Keratinocyte (primary cell): ENCODE measurements at regions not wholly inside any gene's neighbourhood (a gene's known extent, or its start where the extent isn't known, plus 50 kb on each side); places are given as distances from the start of the nearest gene placed in this dataset.
"Not testable (repeated sequence)": the region's sequence is repeated elsewhere in the genome, so short reads cannot be mapped to it uniquely, and the experiment has no call there.

Experiments
- DNase-seq: peaks from one replicate; pipeline ENCODE4 v3.0.0-alpha.2; 2011; ENCODE audit warnings: low read depth, missing footprints, low spot score
- FAIRE-seq: peaks from 2 replicates; lab custom pipeline; 2011; peaks lifted over from hg19 to GRCh38; lab: Jason Lieb, UNC
- H2AFZ ChIP-seq: 2 replicates; pipeline ENCODE4 v1.6.0; 2012; ENCODE audit warnings: low read length, control low read depth, inconsistent platforms; ENCODE audit not compliant: control insufficient read depth
- H3K27ac ChIP-seq: 2 replicates; pipeline ENCODE4 v1.5.1; 2011; ENCODE audit warnings: low read length; ENCODE audit not compliant: control insufficient read depth, insufficient read depth
- H3K27me3 ChIP-seq: 3 replicates; pipeline ENCODE4 v1.6.0; 2011; ENCODE audit warnings: low read length; ENCODE audit not compliant: control insufficient read depth, insufficient read depth; ENCODE audit errors: extremely low read depth
- H3K36me3 ChIP-seq, 2 experiments: 2 replicates in 1 of 2; 3 replicates in 1 of 2; pipeline ENCODE4 v1.5.1; 2011; ENCODE audit warnings: low read length in 2 of 2, mild to moderate bottlenecking in 1 of 2; ENCODE audit not compliant: control insufficient read depth in 2 of 2, insufficient read depth in 2 of 2; ENCODE audit errors: extremely low read depth in 1 of 2
- H3K4me1 ChIP-seq: 3 replicates; pipeline ENCODE4 v1.5.1; 2011; ENCODE audit warnings: low read length; ENCODE audit not compliant: control insufficient read depth, insufficient read depth; ENCODE audit errors: extremely low read depth
- H3K4me2 ChIP-seq: 3 replicates; pipeline ENCODE4 v1.6.0; 2011; ENCODE audit warnings: low read depth, low read length; ENCODE audit not compliant: control insufficient read depth, insufficient read depth; ENCODE audit errors: extremely low read depth
- H3K4me3 ChIP-seq, 3 experiments: fragments of 200-600 bp in 1 of 3; sonication (generic) in 1 of 3; 2 replicates in 2 of 3; 3 replicates in 1 of 3; pipeline ENCODE4 v1.5.1; 2011 to 2016; ENCODE audit warnings: low read length in 3 of 3, mild to moderate bottlenecking in 3 of 3, control low read depth in 2 of 3, inconsistent platforms in 1 of 3, low read depth in 1 of 3, mixed read lengths in 1 of 3, mixed run types in 1 of 3, moderate library complexity in 1 of 3; ENCODE audit not compliant: control insufficient read depth in 2 of 3, insufficient read depth in 2 of 3; ENCODE audit errors: extremely low read depth in 1 of 3
- H3K79me2 ChIP-seq: 2 replicates; pipeline ENCODE4 v1.6.0; 2012; ENCODE audit warnings: low read length; ENCODE audit not compliant: control insufficient read depth, insufficient read depth
- H3K9ac ChIP-seq: 3 replicates; pipeline ENCODE4 v1.6.0; 2011; ENCODE audit warnings: low read length; ENCODE audit not compliant: control insufficient read depth, insufficient read depth; ENCODE audit errors: extremely low read depth
- H3K9me1 ChIP-seq: 3 replicates; pipeline ENCODE4 v1.6.0; 2011; ENCODE audit warnings: low read length; ENCODE audit not compliant: control insufficient read depth, insufficient read depth; ENCODE audit errors: extremely low read depth
- H3K9me3 ChIP-seq: 2 replicates; pipeline ENCODE4 v1.5.1; 2012; ENCODE audit warnings: low read depth, low read length; ENCODE audit not compliant: control insufficient read depth
- H4K20me1 ChIP-seq: 3 replicates; pipeline ENCODE4 v1.6.0; 2011; ENCODE audit warnings: low read length; ENCODE audit not compliant: control insufficient read depth, insufficient read depth; ENCODE audit errors: extremely low read depth
- dilution Hi-C: fragments of 300-500 bp; cut with MboI; formaldehyde crosslinking; loops from one replicate; pipeline ENCODE4 v1.7.0; 2020; ENCODE audit warnings: low sequenced_read_pairs; ENCODE audit not compliant: extremely low pct_ligation_motif_present

GRCh38 chr1:146510248-146510983 lies 281.6 kb upstream of the NOTCH2NLA start:
- H3K36me3 ChIP-seq, H4K20me1 ChIP-seq, H3K27me3 ChIP-seq, H3K9ac ChIP-seq, H3K27ac ChIP-seq, H3K4me2 ChIP-seq, H2AFZ ChIP-seq, H3K4me1 ChIP-seq, FAIRE-seq, H3K9me1 ChIP-seq, H3K9me3 ChIP-seq, dilution Hi-C loops, H3K79me2 ChIP-seq, H3K4me3 ChIP-seq, DNase-seq: not testable (repeated sequence)

GRCh38 chr1:146504121-146504520 lies 275.3 kb upstream of the NOTCH2NLA start:
- H3K9me1 ChIP-seq, H3K4me2 ChIP-seq, H3K27me3 ChIP-seq, FAIRE-seq, H3K36me3 ChIP-seq, H3K9me3 ChIP-seq, H3K4me1 ChIP-seq, H3K4me3 ChIP-seq, dilution Hi-C loops, H3K27ac ChIP-seq, H4K20me1 ChIP-seq, H3K9ac ChIP-seq, H3K79me2 ChIP-seq, DNase-seq, H2AFZ ChIP-seq: not testable (repeated sequence)

GRCh38 chr1:146487555-146487954 lies 258.7 kb upstream of the NOTCH2NLA start:
- H3K27me3 ChIP-seq, H3K4me2 ChIP-seq, H3K4me1 ChIP-seq, H3K9ac ChIP-seq, FAIRE-seq, H3K4me3 ChIP-seq, H3K36me3 ChIP-seq, H3K9me1 ChIP-seq, H3K79me2 ChIP-seq, H3K27ac ChIP-seq, DNase-seq, H4K20me1 ChIP-seq, H3K9me3 ChIP-seq, H2AFZ ChIP-seq, dilution Hi-C loops: not testable (repeated sequence)

DNA sequence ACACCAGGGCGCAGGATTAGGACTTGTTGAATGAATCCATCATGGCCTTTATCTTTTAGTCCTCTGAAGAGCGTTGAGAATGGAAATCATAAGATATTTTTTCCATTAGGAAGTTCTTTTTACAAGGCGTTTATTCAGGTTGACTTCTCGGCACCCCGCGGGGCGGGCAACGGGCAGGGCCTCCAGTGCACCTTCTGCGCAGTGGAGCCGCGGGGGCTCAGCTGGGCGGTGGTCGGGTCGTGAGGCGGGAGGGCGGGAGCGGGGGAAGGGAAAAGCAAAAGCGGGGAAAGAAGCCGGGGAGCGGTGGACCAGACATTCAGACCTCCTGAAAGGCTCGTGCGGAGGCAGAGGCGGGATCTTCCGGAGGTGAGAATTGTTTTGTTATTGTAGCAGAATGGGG lies 258.3 kb upstream of the NOTCH2NLA start:
- H3K27me3 ChIP-seq, H3K4me3 ChIP-seq, H3K36me3 ChIP-seq, H2AFZ ChIP-seq, H3K9me3 ChIP-seq, DNase-seq, dilution Hi-C loops, H3K4me1 ChIP-seq, H3K9me1 ChIP-seq, H3K9ac ChIP-seq, H3K27ac ChIP-seq, FAIRE-seq, H3K79me2 ChIP-seq, H3K4me2 ChIP-seq, H4K20me1 ChIP-seq: not testable (repeated sequence)

DNA sequence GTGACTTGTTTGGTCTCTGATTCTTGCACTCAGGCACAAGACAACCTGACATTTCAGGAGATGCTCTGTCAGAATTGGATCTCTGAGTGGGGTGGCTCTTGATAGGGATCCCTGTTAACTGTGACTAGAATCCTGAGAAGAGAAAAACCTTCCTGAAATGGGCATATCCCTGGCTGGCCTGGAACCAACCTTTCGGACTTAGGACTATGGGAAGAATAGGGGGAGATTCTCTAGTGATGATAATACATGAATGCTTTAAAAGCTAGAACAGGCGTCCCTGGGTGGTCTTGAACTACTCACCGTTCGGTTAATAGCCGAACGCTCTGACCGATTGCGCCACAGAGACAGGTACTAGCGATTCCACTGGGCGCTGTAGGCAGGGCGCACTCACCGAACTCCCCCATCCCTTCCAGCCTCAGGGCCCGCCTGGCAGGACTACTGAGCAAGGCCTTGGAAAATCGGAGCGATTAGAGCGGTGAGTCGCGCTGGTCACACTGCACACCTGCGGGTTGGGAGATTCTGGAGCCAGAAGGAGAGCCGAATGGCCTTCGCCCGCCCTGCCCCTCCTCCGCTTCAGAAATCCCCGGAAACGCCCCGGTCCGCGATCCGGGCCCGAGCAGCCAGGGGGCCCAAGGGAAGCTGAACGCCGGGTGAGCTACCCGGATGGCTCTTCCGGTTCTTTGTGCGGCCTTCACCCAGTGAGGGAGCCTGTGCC lies 257.6 kb upstream of the NOTCH2NLA start:
- H3K27ac ChIP-seq, H4K20me1 ChIP-seq, H3K4me1 ChIP-seq, DNase-seq, H3K27me3 ChIP-seq, H3K79me2 ChIP-seq, H3K4me3 ChIP-seq, H3K36me3 ChIP-seq, H3K9me1 ChIP-seq, H2AFZ ChIP-seq, dilution Hi-C loops, H3K4me2 ChIP-seq, FAIRE-seq, H3K9ac ChIP-seq, H3K9me3 ChIP-seq: not testable (repeated sequence)
